ENCODE measurements at regions not wholly inside any gene's neighbourhood (a gene's known extent, or its start where the extent isn't known, plus 50 kb on each side); places are given as distances from the start of the nearest gene placed in this dataset.

DNA sequence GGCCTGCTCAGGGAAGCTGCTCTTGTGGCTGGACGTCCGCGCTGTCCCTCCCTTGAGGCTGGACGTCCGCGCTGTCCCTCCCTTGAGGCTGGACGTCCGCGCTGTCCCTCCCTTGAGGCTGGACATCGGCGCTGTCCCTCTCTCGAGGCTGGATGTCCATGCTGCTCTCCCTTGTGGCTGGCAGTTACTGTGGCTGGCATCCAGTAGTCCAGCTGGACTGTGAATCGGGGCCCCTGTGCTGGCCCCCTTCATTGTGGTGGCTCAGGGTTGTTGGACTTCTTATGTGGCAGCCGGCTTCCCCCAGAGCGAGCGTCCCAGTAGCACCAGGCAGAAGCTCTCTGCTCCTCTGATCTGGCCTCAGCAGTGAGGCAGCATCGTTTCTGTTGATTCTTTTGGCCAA lies 141.5 kb downstream of the IRF8 start:
- DNase-seq (ENCODE audit: low spot score) (no peak), ATAC-seq (ENCODE audit: insufficient number of reproducible peaks, low FRiP score, low read depth) (no peak)
- no peaks in the 10 kb centered on the region for H3K27me3 ChIP-seq (replicated peaks; ENCODE audit: insufficient read depth)
- H3K27ac ChIP-seq, result no peak overlapping the region
- no peak overlapping the region for H3K4me3 ChIP-seq
- no peaks in the 10 kb centered on the region for H3K36me3 ChIP-seq
- H3K4me1 ChIP-seq (ENCODE audit: control insufficient read depth in 1 of 2, low read depth in 2 of 2), result no peaks in the 10 kb centered on the region
- H3K9me3 ChIP-seq, result no peaks in the 10 kb centered on the region
- TF ChIP-seq, protein P1, sequence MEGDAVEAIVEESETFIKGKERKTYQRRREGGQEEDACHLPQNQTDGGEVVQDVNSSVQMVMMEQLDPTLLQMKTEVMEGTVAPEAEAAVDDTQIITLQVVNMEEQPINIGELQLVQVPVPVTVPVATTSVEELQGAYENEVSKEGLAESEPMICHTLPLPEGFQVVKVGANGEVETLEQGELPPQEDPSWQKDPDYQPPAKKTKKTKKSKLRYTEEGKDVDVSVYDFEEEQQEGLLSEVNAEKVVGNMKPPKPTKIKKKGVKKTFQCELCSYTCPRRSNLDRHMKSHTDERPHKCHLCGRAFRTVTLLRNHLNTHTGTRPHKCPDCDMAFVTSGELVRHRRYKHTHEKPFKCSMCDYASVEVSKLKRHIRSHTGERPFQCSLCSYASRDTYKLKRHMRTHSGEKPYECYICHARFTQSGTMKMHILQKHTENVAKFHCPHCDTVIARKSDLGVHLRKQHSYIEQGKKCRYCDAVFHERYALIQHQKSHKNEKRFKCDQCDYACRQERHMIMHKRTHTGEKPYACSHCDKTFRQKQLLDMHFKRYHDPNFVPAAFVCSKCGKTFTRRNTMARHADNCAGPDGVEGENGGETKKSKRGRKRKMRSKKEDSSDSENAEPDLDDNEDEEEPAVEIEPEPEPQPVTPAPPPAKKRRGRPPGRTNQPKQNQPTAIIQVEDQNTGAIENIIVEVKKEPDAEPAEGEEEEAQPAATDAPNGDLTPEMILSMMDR (IDR thresholded peaks at IDR 0.05), result no peak

DNA sequence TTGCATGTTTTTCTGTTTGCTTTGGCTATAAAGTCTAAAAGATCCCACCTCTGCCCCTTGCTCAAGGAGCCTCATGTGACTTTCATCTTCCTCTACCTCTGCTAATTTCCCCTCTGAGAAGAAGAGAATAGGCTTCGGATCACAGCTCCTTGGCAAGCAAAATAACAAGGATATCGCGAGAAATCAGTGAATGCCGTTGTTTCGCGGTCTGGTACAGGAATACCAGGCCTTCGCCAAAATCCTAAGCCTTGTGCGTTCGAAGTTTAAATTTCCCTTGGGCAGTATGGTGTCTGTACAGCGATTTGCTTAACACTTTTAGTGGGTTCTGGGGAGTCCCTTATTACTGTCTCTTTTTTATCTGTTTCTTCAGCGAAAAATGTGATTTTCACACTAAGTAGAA lies 142.3 kb downstream of the IRF8 start:
- ATAC-seq (ENCODE audit: insufficient number of reproducible peaks, low FRiP score, low read depth) (no peak), DNase-seq (ENCODE audit: low spot score) (no peak)
- Histone ChIP-seq H3K4me1 (ENCODE audit: control insufficient read depth in 1 of 2, low read depth in 2 of 2) (no peaks in the 10 kb centered on the region), H3K27me3 (replicated peaks; ENCODE audit: insufficient read depth) (no peaks in the 10 kb centered on the region), H3K9me3 (no peaks in the 10 kb centered on the region), H3K4me3 (no peak overlapping the region), H3K36me3 (no peaks in the 10 kb centered on the region), H3K27ac (no peak overlapping the region)
- TF ChIP-seq, protein P1 (IDR thresholded peaks at IDR 0.05), result no peak

DNA sequence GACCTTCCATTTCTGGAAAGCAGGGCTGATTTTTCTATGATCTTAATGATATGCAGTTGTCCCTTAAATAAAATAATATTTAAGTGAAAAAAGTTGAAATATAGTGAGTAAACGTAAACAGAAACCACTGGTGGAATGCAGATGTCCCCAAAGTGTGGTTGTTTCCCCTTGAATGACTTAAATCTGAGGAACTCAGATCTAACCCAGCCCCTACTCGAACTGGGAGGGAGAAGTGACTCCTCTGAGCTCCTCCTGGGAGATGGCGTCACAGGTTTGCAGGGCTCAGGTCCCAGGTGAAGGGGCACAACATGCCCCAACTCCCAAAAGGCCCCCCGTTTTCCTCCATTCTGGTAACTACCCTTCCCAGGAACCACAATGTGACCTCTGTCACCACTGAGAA lies 142.8 kb downstream of the IRF8 start:
- no peaks in the 10 kb centered on the region for H3K9me3 ChIP-seq
- no peak for ATAC-seq (ENCODE audit: insufficient number of reproducible peaks, low FRiP score, low read depth)

DNA sequence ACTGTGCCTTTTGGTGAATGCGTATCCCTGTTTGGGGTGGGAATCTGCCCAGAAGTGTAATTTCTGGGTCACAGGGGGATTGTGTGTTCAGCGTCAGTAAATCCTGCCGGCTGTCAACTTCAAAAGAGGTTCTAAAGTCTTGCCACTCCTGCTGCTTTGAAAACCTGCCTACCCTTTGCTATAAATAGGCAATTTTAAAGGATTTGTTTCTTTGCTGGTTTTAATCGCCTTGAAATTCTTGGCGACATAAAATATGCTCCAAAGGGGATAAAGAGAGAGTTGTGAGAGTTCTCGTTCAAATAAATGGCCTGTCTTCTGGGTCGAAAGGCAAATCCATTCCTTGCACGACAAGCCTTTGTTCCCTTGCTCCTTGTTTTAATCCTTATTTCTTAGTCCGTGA lies 143.4 kb downstream of the IRF8 start:
- no peak for DNase-seq (ENCODE audit: low spot score)
- ATAC-seq (ENCODE audit: insufficient number of reproducible peaks, low FRiP score, low read depth), result no peak
- no peaks in the 10 kb centered on the region for H3K36me3 ChIP-seq
- H3K27ac ChIP-seq, result no peak overlapping the region
- TF ChIP-seq, protein P1 (IDR thresholded peaks at IDR 0.05), result no peak
- no peaks in the 10 kb centered on the region for H3K27me3 ChIP-seq (replicated peaks; ENCODE audit: insufficient read depth)
- H3K9me3 ChIP-seq, result no peaks in the 10 kb centered on the region
- no peak overlapping the region for H3K4me3 ChIP-seq
- H3K4me1 ChIP-seq (ENCODE audit: control insufficient read depth in 1 of 2, low read depth in 2 of 2), result no peaks in the 10 kb centered on the region

More for the DNA sequence above, 142.8 kb downstream of the IRF8 start:
- TF ChIP-seq, protein P1 (IDR thresholded peaks at IDR 0.05), result no peak
- no peaks in the 10 kb centered on the region for H3K27me3 ChIP-seq (replicated peaks; ENCODE audit: insufficient read depth)
- no peak for DNase-seq (ENCODE audit: low spot score)
- H3K4me1 ChIP-seq (ENCODE audit: control insufficient read depth in 1 of 2, low read depth in 2 of 2), result no peaks in the 10 kb centered on the region
- H3K4me3 ChIP-seq, result no peak overlapping the region
- no peak overlapping the region for H3K27ac ChIP-seq
- no peaks in the 10 kb centered on the region for H3K36me3 ChIP-seq

DNA sequence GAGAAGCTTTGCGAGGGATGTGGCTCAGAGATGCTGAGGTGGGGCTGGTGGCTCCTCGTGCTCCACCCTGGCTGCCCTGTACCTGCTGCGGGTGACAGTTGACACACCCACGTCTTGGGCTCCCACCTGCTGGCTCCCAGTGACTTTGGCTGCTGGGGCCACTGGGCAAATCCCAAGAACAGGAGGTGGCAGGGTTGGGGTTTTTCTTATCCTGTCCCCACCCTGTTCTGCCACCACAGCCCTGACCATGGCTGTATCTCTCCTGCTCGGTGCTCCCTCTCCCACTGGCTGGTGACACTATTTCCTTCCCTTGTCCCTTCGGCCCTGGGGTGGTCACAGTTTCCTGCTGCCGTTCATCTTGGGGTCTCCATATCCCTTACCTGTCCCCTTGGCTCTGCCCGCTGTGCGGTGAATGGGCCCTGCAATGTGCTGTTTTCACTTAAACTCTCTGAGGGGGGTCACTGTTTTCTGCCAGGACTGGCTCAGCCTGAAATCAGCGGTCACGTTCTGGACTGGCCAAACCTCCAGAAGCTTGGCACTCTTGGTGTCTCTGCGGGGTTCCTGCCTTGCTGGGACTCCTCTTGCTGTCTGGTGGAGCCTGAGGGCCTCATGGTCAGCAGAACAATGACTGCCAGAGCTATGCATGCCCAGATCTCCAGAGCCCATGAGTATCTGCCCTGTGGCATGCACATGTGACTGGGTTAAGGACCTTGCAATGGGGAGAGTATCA lies 144.2 kb downstream of the IRF8 start:
- Histone ChIP-seq H3K27ac (no peak overlapping the region), H3K27me3 (replicated peaks; ENCODE audit: insufficient read depth) (no peaks in the 10 kb centered on the region), H3K9me3 (no peaks in the 10 kb centered on the region), H3K4me3 (no peak overlapping the region), H3K36me3 (no peaks in the 10 kb centered on the region), H3K4me1 (ENCODE audit: control insufficient read depth in 1 of 2, low read depth in 2 of 2) (no peaks in the 10 kb centered on the region)
- DNase-seq (ENCODE audit: low spot score) (no peak), ATAC-seq (ENCODE audit: insufficient number of reproducible peaks, low FRiP score, low read depth) (no peak)
- TF ChIP-seq, protein P1 (IDR thresholded peaks at IDR 0.05), result no peak
